ENCODE measurements at regions not wholly inside any gene's neighbourhood (a gene's known extent, or its start where the extent isn't known, plus 50 kb on each side); places are given as distances from the start of the nearest gene placed in this dataset.

GRCh38 chr11:120061036-120061760, 76.7 kb downstream of the TRIM29 start:
- Histone ChIP-seq H3K4me3 (ENCODE audit: low read length) (no peak overlapping the region), H3K27me3 (ENCODE audit: insufficient read depth, low read depth, low read length) (no peaks in the 10 kb centered on the region), H3F3A (ENCODE audit: insufficient read depth, low read length, poor library complexity, severe bottlenecking) (no peaks in the 10 kb centered on the region), H3K79me2 (replicated peaks; ENCODE audit: insufficient read depth, low read length) (no peaks in the 10 kb centered on the region), H3K36me3 (ENCODE audit: insufficient read depth, low read length) (no peaks in the 10 kb centered on the region), H2AFZ (ENCODE audit: low read depth, low read length) (no peak overlapping the region), H3K9me3 (ENCODE audit: low read length) (no peaks in the 10 kb centered on the region), H3K9me2 (ENCODE audit: insufficient read depth, low read length) (no peaks in the 10 kb centered on the region), H3K27ac (ENCODE audit: low read length) (no peak overlapping the region), H4K20me1 (ENCODE audit: insufficient read depth) (no peaks in the 10 kb centered on the region), H3K9ac (ENCODE audit: low read length) (no peak overlapping the region), H3K4me2 (ENCODE audit: low read length) (no peak overlapping the region)
- no peak for TF ChIP-seq CTCF (IDR thresholded peaks at IDR 0.05; ENCODE audit: poor library complexity, severe bottlenecking)
- no peak for TF ChIP-seq EP300 (conservative IDR thresholded peaks at IDR 0.05; ENCODE audit: poor library complexity, severe bottlenecking)
- TF ChIP-seq POLR2AphosphoS5 (IDR thresholded peaks at IDR 0.05) = no peak
- TF ChIP-seq REST (IDR thresholded peaks at IDR 0.05; ENCODE audit: borderline replicate concordance) = no peak

- no peak overlapping the region for H3K9ac ChIP-seq (ENCODE audit: low read length)
- no peaks in the 10 kb centered on the region for H3K27me3 ChIP-seq (ENCODE audit: insufficient read depth, low read depth, low read length)
- no peak overlapping the region for H3K4me3 ChIP-seq (ENCODE audit: low read length)
- no peaks in the 10 kb centered on the region for H3K9me3 ChIP-seq (ENCODE audit: low read length)
- H3K4me2 ChIP-seq (ENCODE audit: low read length) = no peak overlapping the region
- H3F3A ChIP-seq (ENCODE audit: insufficient read depth, low read length, poor library complexity, severe bottlenecking) = no peaks in the 10 kb centered on the region
- no peak overlapping the region for H3K27ac ChIP-seq (ENCODE audit: low read length)
- H4K20me1 ChIP-seq (ENCODE audit: insufficient read depth) = no peaks in the 10 kb centered on the region
- H3K36me3 ChIP-seq (ENCODE audit: insufficient read depth, low read length) = no peaks in the 10 kb centered on the region
- H3K9me2 ChIP-seq (ENCODE audit: insufficient read depth, low read length) = no peaks in the 10 kb centered on the region
- no peak overlapping the region for H2AFZ ChIP-seq (ENCODE audit: low read depth, low read length)
- no peaks in the 10 kb centered on the region for H3K79me2 ChIP-seq (replicated peaks; ENCODE audit: insufficient read depth, low read length)
- TF ChIP-seq POLR2AphosphoS5 (IDR thresholded peaks at IDR 0.05) (no peak), EZH2 (IDR thresholded peaks at IDR 0.05; ENCODE audit: borderline replicate concordance, insufficient read depth, low read length, poor library complexity, severe bottlenecking) (no peak), CTCF (IDR thresholded peaks at IDR 0.05; ENCODE audit: poor library complexity, severe bottlenecking) (no peak), MXI1 (conservative IDR thresholded peaks at IDR 0.05; ENCODE audit: poor library complexity, severe bottlenecking) (no peak), SMC3 (conservative IDR thresholded peaks at IDR 0.05; ENCODE audit: poor library complexity) (no peak), RAD21 (conservative IDR thresholded peaks at IDR 0.05) (no peak), TAF1 (IDR thresholded peaks at IDR 0.05; ENCODE audit: low read depth) (no peak)
Observed at GRCh38 chr11:120060512-120060911, 77.4 kb downstream of the TRIM29 start.
